22Rv1 (cell line): ENCODE measurements at regions not wholly inside any gene's neighbourhood (a gene's known extent, or its start where the extent isn't known, plus 50 kb on each side); places are given as distances from the start of the nearest gene placed in this dataset.
"Not testable (repeated sequence)": the region's sequence is repeated elsewhere in the genome, so short reads cannot be mapped to it uniquely, and the experiment has no call there.

ENCODE experiments used
- H3K27ac ChIP-seq: fragments of 450-650 bp; 2 replicates; pipeline ENCODE4 v1.5.1; 2017
- ZFX ChIP-seq: fragments of 450-650 bp; IDR thresholded peaks from 2 replicates; pipeline ENCODE4 v1.6.1; 2017; ENCODE audit warnings: antibody characterized with exemption, borderline replicate concordance
- TF ChIP-seq, protein P1 (sequence below): fragments of 450-650 bp; IDR thresholded peaks from 2 replicates; pipeline ENCODE4 v1.5.1; 2017; ENCODE audit warnings: mild to moderate bottlenecking

DNA sequence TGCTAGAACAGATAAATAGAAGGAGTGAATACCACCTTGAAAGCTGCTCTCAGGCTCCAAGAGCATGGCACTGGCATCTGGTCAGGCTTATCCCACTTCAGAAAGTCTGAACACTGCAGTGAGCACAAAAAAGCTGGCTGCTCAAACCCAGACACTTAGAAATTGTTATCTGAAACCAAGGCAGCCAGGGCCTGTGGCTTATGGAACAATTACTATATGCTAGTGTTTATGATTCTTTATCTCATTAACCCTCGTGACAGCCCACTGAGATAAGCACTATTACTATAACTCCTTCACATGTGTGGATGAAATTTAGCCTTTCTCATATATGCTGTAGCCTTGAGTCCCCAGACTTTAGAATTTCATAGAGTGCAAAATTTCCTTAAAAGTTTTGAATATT is 400.2 kb downstream of the RAB38 start:
- TF ChIP-seq, protein P1, sequence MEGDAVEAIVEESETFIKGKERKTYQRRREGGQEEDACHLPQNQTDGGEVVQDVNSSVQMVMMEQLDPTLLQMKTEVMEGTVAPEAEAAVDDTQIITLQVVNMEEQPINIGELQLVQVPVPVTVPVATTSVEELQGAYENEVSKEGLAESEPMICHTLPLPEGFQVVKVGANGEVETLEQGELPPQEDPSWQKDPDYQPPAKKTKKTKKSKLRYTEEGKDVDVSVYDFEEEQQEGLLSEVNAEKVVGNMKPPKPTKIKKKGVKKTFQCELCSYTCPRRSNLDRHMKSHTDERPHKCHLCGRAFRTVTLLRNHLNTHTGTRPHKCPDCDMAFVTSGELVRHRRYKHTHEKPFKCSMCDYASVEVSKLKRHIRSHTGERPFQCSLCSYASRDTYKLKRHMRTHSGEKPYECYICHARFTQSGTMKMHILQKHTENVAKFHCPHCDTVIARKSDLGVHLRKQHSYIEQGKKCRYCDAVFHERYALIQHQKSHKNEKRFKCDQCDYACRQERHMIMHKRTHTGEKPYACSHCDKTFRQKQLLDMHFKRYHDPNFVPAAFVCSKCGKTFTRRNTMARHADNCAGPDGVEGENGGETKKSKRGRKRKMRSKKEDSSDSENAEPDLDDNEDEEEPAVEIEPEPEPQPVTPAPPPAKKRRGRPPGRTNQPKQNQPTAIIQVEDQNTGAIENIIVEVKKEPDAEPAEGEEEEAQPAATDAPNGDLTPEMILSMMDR = no peak
- TF ChIP-seq ZFX = no peak
- H3K27ac ChIP-seq = no peak overlapping the region

DNA sequence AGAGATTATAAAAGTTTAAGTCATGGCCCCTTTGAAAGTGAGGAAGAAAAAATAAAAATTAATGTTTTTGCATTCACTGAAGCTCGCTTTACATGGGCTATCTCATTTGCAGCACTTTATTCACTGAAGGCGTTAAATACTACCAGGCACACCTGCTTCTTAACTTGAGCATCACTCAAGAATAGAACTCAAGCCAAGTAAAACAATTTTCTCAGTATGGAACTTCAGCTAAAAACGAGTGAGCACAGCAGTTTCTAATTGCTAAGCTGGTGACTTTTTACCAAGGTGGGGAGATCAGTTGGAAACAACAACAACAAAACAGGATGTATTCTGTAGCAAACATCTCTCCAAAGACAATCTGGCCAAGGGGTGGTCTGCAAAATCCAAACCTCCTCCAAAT is 405.6 kb downstream of the RAB38 start:
- no peak overlapping the region for H3K27ac ChIP-seq
- no peak for TF ChIP-seq ZFX
- TF ChIP-seq, protein P1 = no peak

DNA sequence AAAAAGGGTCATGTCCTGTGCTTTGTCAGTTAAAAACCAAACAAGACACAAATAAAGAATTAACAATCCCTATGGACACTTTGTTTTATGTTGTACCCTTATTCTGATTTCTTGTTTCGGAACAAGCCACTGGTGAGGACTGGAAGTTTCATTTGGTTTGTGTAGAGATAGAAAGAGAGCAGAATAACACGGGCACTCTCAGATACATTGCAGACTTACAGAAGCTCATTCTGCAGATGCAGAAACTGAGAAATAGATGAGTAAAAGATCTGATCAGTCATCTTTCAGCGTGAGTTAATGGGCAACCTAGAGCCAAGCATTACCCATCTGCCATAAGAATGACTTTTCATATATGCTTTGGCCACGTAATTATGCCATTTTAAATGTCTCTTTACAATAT is 407.6 kb downstream of the RAB38 start:
- no peak overlapping the region for H3K27ac ChIP-seq
- no peak for TF ChIP-seq ZFX
- TF ChIP-seq, protein P1 = no peak

DNA sequence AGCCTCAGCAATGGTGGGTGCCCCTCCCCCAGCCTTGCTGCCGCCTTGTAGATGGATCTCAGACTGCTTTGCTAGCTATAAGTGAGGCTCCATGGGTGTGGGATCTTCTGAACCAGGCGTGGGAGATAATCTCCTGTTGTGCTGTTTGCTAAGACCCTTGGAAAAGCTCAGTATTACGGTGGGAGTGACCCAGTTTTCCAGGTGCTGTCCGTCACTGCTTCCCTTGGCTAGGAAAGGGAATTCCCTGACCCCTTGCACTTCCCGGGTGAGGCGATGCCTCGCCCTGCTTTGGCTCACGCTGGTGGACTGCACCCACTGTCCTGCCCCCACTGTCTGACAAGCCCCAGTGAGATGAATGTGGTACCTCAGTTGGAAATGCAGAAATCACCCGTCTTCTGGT is 411.2 kb downstream of the RAB38 start:
- not testable (repeated sequence) for H3K27ac ChIP-seq

DNA sequence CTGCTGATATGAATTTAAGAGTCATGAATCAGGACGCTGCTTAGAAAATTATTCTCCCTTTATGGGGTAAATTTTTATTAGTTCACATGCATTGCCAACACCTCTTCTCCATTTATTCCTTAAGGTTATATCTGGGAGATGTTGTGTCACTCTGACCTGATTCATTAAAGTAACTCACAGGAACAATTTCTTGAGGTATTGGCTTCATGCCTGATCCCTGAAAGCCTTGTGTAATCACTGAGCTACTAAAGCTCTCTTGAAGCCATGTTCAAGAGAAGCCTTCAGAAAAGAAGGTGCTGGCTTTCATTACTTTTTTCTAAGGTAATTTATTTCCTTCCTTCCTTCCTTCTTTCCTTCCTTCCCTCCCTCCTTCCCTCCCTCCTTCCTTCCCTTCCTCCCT is 420.6 kb downstream of the RAB38 start:
- no peak for TF ChIP-seq ZFX
- TF ChIP-seq, protein P1 = no peak

DNA sequence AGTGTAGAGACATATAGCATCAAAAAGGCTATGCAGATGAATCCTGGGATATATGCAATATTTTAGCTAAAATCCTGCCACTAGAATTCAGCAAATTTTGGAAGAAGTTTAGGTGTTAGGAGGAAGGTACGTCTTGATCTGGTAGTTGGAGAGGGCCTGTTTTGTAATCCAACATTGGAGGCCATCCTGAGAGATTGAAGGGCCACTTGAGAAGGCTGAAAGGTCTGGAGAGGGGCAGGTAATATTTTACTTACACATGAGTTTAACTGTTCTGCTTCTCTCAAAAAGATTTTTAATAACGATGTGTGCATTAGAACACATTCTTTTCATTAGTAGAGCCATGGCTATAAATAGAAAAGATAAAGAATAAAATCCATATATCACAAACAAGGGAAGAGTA is 422.1 kb downstream of the RAB38 start:
- TF ChIP-seq ZFX = no peak
- TF ChIP-seq, protein P1 = no peak

More for the DNA sequence above, 420.6 kb downstream of the RAB38 start:
- H3K27ac ChIP-seq = no peak overlapping the region

DNA sequence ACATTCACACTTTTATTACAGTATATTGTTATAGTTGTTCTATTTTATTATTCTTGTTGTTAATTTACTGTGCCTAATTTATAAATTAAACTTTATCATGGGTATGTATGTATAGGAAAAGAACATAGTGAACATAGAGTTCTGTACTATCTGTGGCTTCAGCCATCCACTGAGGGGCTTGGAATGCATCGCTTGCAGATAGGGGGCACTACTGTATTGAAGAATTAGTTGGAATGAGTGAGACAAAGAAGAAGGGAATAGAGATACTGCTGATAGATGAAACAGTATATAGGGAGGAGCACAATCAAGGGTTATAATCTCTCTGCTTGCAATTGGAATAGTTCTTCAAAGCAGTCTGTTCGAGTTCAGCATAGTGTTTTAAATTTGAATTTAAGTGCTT is 432.2 kb downstream of the RAB38 start:
- H3K27ac ChIP-seq = no peak overlapping the region
- TF ChIP-seq ZFX = no peak
- TF ChIP-seq, protein P1 = peak; percentile 37; the same call in 1 of the 2 replicates

More for the DNA sequence above, 422.1 kb downstream of the RAB38 start:
- no peak overlapping the region for H3K27ac ChIP-seq

DNA sequence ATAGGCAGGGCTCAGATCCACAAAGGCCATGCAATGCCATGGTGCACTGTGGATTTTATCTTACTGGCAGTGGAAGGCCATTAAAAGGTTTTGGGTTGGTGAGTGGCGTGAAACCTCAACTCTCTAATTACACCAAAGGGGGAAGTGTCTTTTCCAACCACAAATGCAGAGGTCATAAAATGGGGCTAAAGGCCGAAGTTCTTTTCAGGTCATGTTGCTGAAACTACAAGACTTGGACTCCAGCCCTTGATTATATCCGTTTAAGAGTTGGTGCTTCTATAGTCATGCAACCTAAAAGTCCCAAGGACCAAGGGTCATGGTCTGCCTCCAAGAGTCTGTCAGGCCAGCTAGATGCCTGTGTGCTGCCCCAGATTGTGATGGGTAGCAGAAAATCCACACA is 434.3 kb downstream of the RAB38 start:
- no peak overlapping the region for H3K27ac ChIP-seq

More for the DNA sequence above, 434.3 kb downstream of the RAB38 start:
- TF ChIP-seq ZFX = no peak
- TF ChIP-seq, protein P1 = no peak
